ENCODE measurements at regions not wholly inside any gene's neighbourhood (a gene's known extent, or its start where the extent isn't known, plus 50 kb on each side); places are given as distances from the start of the nearest gene placed in this dataset.

- TF ChIP-seq SIX5 (IDR thresholded peaks at IDR 0.05; ENCODE audit: low read depth, low read length) (no peak), MAX (IDR thresholded peaks at IDR 0.05) (no peak), CTBP2 (IDR thresholded peaks at IDR 0.05; ENCODE audit: borderline replicate concordance, insufficient read depth, insufficient read length, low read length) (no peak), RXRA (IDR thresholded peaks at IDR 0.05; ENCODE audit: insufficient read depth, low read depth, low read length) (no peak), EP300 (IDR thresholded peaks at IDR 0.05; ENCODE audit: borderline replicate concordance in 1 of 2, low read depth in 2 of 2, low read length in 2 of 2) (no peak), SRF (IDR thresholded peaks at IDR 0.05; ENCODE audit: low read depth, low read length) (no peak), TEAD4 (IDR thresholded peaks at IDR 0.05; ENCODE audit: low read depth, low read length) (no peak)
Measured at GRCh38 chr11:19368726-19369375, 128.1 kb upstream of the E2F8 start (continued).
